ENCODE measurements at regions not wholly inside any gene's neighbourhood (a gene's known extent, or its start where the extent isn't known, plus 50 kb on each side); places are given as distances from the start of the nearest gene placed in this dataset.

DNA sequence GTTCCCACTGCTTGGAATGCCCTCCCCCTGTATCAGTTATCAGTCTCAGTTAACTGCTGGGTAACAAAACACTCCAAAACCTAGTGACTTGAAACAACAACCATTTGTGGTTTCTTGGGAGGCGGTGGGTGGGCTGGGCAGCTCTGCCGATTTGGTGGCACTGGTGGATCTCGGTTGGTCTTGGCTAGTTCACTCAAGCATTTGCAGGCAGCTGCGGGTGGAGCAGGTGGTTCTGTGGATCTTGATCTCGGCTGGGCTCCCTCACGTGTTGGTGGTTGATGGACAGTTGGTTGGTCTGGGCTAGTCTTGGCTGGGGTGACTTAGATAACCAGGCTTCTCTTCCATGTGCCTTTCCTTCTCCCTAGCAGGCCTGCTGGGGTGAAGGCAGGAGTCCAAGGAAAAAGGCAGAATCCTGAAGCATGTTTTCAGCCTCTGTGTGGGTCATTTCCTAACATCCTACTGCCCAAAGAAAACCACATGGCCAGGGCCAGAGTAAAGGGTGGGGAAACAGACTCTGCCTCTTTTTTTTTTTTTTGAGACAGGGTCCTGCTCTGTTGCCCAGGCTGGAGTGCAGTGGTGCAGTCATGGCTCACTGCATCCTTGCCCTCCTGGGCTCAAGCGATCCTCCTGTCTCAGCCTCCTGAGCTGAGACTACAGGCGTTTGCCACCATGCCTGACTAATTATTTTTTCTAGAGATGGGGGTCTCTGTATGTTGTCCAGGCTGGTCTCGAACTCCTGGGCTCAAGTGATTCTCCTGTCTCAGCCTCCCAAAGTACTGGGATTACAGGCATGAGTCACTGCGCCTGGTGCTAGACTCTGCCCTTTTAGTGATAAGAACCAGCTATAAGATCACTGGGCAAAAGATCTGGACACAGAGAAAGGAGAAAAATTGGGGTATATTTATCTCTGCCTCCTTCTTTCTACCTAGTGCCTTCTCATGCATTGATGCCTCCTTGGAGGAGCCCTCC is 183.7 kb downstream of the RGS3 start:
- DNase-seq = no peak

DNA sequence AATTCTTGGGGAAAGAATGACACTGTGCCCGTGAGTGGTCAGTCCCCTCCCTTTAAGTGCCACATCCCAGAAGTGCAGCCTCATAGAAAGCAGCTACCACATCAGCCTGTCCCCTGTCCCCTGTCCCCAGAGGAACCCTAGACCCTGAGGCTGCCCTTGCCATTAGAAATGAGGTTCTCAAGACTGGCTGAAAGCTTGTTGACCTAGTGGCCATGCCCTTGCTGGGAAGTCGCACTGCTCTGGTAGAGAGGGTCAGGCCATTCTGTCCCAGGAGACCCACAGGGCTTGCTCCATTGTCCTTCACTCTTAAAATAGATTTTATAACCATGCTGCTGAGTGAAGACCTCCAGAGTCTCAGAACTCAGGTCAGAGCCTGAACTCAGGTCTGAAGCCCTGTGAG is 184.5 kb downstream of the RGS3 start:
- no peak for DNase-seq

DNA sequence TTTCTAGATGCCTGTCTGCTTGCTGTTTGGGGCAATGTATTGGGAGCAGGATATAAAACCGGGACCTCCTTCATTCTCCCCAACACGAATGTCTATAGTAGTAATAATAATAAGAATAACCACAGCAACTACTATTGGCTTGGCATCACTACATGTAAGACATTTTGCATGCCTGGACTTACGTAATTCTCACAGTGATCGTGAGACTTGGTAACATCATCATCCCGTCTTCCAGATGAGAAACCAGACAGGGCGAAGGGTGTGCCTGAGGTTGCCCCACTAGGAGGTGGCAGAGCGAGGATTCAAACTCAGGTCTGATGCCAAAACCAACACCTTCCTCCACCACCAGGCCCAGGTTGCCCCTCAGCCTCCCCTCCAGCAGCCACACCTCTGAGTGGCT is 185.1 kb downstream of the RGS3 start:
- DNase-seq = no peak

DNA sequence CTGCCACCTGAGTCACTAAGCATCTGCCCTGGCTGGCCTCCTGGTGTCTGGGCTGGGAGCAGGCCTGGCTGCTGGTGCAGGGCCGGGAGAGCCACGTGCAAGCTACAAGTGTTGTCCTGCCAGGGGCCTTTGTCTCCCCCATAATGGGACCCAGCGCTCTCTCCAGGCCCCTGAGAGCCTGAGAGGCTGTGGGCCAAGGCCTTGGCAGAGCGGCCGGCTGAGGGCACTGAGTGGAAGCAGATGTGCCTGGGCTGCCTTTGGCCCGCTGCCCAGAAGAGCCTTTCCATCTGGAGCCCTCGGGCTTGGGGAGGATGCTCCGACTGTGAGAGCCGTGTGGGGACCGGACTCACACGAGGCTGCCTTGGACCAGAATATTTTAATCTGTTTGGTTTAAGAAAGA is 185.5 kb downstream of the RGS3 start:
- DNase-seq = peak; percentile 44 to 75 (median 64)

DNA sequence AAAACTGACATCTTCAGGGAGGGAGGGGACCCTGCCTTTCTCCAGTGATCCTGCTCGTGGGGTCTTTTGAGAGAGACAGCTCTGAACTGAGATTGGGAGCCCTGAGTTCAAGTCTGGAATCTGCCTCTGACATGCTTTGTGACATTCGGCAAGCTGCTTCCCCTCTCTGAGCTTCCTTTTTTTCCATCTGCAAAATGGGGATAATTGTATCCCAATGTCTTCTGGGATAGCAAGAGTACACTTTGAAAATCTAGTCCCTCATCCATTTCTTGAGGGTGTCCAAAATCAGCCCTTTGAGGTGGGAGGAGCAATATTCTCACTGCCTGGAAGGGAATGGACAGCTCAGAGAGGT is 186.3 kb downstream of the RGS3 start:
- no peak for DNase-seq

DNA sequence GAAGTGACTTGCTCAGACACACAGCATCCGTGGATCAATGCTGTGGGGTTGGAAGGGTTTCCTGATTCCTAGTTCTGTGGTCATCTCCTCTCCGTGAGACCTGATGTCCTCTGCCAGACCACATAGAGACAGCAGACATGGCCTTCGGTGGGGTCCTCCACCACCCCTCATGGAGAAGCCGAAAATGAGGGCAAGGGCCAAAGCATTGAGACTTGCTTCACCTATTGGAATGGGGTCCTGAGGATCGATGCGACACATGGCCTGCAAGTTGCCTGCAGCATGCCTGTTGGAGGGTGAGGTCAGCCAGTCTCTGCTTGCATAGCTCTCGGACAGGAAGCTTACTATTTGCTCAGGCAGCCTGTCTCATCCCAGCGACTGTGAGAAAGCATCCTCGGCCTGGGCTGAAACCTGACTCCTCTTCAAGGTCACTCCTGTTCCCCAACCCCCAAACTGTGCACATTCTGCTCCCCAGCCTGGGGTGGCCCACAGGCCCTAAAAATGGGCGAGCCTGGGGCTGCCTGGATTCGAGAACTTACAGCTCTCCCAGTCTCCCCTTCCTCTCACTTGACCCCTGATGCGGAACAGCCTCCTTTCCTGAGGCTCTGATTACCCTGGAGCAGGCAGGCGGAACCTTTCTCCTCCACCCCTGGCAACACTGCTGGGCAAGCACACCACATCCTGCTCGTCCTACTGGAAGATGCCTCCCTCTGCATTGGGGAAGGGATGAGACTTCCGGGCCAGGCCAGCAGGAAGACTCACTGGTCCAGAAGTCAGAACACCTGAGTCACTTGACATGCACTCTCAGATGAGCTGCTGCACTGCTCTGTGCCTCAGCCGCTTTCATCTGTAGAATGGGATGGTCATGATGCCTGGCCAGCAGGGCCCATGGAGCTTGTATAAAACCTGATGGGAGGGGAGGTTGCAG is 186.9 kb downstream of the RGS3 start:
- DNase-seq = no peak

DNA sequence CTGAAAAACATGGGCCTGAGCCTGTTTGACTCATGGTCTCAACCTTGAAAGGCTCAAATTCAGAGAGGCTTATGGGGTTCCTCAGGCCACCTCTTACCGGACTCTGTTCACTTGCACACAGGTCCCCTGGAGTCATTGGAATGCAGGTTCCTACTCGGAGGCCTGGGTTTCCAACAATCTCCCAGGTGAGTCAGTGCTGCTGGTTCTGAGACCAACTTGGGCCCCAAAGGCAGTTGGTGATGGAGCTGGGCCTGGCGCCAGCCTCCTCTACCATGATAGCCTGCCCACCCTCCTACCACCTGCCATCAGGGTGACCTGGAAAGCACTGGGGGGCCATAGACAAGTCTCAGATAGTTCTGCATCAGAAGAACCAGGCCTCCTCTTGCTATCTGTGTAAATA is 188.4 kb downstream of the RGS3 start:
- DNase-seq = no peak

DNA sequence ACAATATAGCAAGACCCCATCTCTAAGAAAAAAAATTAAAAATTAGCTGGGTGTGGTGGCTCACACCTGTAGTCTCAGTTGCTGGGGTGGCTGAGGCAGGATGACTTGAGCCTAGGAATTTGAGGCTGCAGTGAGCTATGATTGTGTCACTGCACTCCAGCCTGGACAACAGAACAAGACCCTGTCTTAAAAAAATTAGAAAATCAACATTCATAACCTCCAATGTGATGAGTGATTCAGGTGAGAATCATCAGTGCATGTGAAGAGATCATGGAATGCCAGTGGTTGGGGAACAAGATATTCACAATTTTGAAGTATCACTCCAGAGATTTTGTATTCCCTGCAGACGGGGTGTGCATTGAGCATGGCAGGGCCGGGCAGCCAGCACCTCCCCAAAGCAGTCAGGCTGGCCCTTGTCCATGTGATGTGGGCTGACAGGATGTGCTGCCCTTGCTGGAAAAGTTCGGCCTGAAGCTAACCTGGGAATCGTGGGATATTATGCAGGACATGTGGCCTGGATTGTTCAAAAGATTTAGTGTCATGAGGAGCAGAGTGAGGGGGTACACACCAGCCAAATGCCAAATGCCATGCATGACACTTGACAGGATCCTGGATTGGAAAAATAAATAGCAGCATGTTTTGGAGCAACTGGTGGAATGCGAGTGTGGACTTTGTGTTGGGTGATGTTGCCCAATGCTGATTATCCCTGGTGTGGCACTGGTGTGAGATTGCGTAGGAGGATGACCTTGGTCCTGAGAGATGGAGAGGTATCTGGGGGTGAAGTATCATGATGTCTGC is 189.0 kb downstream of the RGS3 start:
- DNase-seq = no peak

DNA sequence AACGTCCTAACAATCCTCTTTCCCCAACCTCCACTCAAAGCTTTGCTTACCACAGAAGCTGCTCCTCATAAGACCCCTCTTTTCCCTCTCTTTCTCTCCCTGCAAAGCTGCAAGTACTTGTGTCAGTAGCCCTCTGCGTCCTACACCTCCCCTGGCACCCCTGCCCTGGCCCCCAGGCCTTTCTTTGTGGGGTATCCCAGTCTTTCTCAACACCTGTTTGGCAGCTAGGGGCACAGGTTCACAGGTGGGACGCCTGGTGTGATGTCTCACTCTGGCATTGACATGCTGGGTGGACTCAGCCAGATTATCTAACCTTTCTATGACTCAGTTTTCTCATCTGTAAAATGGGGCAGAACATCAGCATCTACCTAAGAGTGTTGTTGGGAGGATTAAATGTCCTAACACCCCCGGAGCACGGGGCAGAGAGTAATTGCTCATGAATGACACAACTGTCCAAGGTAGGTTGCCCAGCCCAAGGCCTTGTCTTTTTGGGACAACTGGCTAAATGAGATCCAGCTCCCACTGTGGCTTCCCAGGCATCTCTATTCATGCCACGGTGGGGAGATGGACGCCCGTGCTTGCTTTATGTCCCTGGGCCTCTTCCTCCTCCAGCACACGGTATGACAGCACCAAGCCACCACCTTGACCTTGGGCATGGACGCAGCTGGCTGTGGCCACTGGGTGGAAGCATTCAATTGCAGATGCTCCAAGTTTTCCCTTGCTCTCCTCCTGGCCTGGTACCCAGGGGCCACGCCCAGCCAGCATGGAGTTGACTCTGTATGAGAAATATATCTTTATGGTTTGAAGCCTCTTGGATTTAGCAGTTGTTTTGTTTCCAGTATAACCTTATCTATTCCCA is 190.4 kb downstream of the RGS3 start:
- no peak for DNase-seq

DNA sequence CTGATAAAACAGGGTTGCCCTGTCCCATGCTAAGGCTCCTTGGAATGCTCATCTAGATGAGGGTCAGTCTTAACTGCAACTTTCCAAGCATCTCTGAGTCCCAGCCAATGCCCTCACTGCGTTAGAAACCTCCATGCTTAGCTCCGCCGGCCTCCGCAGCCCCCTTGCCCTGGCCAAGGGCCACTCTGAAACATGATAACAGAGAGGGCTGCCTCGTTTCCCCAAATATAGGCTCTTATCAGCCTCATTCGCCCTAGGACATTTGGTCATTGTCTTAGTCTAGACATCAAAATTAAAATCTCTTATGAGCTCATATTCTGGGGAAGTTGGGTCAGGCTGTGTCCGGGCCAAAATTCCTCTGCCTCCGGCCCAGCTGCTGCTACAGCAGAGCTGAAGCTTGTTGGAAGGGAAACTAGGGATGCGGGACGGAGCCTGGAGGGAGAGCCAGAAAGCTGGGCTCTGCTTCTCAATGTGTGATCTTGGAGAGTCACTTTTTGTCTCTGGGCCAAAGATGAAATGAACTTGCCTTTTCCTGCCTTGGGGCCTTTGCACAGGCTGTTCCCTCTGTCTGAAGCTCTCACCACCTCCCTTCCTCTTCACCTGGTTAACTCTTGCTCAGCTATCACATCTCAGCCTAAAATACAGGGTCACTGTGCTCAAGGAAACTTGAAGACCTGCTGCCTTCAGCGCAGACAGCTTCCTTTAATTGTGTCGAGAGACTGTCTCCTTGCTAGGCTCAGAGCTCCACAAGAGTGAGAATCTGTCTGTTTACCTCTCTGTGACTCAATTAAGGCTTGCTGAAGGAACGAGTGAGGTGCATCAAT is 191.3 kb downstream of the RGS3 start:
- DNase-seq = peak; percentile 62 to 95 (median 89)

DNA sequence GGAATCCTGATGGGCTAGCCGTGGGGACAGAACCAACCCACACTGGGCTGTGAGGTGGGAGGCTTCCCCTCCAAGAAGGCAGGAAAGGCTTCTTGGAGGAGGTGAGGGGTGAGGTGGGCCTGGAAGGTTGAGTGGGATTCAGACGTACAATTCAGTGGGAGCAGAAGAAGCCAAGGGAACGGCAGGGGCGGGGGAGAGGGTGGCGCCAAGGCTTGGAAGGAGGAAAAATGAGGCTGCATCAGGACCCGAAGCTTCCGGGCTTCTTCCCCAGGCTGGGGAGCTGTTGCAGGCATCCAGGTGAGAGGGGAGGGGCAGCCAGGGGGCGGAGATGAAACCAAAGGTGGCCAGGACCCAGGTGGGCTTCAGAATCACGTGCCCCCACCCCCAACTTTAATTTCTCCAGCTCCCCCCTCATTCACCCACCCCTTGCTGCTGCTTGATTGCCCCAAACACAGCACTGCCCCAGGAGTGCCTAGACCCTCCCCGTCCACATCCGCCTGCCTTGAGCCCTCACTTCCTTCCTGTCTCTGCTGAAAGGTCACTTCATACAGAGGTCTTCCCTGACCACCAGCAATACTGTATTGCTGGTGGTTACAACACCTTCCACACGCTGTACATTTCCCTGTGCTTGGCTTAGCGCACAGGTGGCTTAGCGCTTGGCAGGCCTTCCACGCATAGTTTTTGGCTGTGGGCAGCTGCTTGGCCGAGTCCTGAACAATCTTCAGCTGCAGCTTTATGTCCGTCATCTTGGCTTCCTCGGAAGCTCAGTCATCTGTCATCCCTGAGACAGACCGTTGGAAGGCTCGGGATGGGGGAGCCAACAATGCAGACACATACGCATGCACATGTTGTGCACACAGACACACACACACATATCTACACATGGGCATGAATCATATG is 193.5 kb downstream of the RGS3 start:
- DNase-seq = peak in 1 of 3 donors; percentile 72

DNA sequence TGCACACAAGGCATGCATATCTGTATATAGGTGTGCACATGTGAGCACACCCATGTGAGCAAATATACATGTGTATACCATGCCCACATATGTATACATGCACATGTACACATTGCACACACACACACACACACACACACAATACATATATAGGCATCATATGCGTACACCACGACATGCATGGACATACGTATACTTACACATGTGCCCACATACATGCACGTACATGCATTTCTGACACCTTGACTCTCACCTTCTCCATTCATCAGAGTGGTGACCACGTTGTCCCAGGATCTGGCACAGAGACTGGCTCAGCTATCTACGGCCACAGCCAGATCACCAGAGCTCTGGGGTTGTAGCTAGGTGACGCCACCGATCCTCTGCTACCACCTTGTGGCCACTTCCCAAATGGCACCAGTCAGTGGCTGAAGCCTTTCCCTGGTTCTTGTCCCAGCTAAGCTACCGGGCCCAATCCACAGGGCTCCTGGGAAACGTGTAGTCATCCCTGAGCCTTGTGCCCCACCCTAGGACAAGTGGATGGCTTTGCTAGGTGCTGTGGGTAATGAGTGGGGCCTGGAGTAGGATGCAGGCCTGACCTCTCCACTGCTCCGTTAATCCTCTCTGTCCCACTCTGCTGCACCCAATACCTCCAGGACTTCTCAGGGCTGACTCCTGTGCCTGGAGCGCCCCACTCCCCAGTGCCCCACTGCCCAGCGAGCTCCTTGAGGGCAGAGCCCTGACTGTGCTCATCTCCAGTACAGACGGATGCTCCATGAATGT is 194.4 kb downstream of the RGS3 start:
- DNase-seq = peak; percentile 75 to 92 (median 87)

DNA sequence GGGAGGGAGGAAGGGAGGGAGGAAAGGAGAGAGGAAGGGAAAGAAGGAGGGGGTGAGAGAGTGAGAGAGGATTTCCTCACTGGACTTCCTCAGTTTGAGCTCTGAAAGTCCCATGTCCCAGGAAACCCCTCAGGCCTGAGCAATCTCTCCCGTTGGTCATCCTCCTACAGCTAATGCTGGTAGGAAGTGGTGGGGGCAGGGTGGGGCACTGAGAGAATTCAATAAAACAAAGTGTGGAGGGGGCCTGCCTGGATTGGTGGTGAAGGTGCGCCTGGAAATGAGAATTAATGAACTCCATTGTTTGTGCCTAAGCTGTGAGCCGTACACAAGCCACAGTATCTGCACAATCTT is 195.0 kb downstream of the RGS3 start:
- DNase-seq = no peak

DNA sequence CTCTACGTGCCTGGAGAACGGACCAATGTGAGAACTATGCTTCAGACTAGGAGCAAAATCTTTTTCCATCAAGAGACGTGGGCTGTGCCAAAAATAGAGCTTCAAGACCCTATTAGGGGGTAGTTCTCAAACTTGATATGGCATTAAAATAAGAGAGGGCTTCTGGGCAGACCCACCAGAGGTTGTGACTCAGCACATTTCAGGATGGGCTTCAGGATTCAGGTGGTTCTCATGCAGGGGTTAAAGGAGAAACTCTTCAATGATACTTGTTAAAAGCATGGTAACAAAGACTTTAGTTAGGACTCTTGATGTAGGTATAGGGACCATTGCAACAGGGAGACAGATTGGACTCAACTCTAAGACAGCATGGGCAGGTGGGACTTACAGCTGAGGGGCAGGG is 195.5 kb downstream of the RGS3 start:
- DNase-seq = no peak

DNA sequence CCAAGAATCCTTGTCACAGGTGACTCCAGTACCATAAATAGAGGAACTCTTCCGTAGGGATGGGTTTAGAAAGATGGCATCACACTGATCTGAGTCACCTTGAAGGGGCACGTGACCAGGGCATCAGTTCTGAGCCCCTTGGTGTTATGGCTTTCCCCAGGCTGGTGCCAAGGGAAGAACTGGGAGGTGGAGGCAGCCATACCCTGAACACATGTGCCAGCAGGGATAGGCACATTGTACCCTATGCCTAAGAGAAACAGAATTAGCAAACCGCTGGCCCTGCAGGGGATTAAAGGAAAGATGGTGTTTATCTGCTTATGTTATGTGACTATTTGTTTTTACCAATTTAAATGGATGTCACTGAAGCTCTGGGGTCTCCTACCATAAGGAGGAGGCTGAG is 196.2 kb downstream of the RGS3 start:
- DNase-seq = no peak

DNA sequence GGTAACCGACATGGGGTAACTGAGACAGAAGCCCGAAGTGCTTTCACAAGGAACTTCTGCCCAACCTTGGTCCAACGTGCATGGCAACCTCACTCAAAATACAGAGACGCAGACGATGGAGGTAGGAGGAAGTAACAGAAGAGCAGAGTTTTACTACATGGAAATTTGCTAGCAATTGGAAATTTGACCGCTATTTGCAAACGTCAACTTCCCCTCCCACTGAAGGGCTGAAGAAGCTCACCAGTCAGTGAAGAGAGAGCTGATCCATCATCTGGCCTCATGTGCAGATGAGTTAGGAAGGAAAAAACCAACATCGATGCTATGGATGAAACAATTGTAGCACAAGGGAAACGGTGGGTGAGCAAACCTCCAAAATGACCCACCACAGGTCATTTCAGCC is 196.7 kb downstream of the RGS3 start:
- DNase-seq = no peak

DNA sequence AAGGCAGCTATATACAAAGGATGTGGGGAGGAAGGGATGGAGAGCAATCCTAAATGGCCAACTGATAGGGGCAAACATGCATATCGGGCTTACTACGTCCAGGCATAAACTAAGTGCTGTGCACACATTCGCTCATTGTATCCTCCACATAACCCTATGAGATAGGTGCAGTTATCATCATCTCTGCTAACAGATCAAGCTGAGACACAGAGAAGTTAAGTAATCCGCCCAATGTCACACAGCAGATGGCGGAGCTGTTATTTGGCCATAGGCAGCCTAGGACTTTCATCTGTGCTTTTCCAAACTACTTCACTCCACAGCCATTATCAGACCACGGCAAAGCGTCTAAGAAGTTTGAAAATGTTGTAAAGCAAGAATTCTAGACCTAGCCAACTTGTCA is 197.5 kb downstream of the RGS3 start:
- no peak for DNase-seq

DNA sequence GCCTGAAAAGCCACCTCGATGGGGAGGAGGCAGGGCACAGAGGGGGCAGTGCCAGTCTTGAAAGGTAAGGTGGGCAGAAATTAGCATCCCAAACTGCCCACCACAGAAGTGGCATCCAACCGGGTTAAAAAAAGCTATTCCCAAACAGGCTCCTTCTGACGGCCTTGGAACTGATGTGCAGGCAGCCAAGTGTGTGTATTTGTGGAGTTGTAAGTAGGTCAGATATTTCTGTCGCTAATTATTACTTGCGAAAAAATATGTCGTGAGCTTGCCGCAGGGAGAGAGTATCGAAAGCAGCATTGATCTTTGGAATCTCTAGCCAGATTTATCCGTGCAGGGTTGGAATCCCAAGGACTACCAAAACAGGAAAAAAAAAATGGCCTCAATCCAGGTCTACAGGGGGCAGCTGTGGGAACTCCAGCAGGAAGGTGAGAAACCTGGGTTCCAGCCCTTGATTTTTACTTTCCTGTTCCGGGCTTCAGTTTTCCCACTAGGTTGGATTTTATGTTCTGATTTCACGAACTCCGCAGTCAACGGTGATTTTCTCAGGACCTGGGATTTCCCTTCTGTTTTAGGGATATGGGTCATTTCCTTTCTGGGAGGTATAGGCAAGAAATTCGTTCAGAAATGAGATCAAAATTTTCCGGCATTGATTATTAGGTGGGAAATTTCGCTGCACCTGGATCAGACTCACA is 200.8 kb downstream of the RGS3 start:
- DNase-seq = no peak
